ENCODE measurements at regions not wholly inside any gene's neighbourhood (a gene's known extent, or its start where the extent isn't known, plus 50 kb on each side); places are given as distances from the start of the nearest gene placed in this dataset.
"Not testable (repeated sequence)": the region's sequence is repeated elsewhere in the genome, so short reads cannot be mapped to it uniquely, and the experiment has no call there.

DNA sequence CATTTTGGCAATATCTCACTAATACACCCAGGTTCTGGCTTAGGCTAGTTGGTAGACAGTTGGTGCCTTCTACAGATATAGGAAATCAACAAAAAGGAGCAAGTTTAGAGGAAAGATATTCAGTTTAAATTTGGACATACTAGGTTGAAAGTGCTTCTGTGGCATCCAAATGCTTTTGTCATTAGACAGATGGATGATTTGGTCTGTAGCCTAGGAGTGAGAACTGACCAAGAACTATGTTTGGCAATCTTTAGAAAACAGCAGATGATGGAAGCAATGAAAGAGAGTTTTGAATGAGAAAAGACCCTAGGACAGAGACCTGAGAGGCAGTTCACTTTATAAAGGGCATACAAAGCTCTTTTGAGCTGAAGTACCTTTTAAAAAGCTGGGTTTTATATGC is 201.3 kb upstream of the FSHR start:
- Mint-ChIP-seq H3K27ac (no peak overlapping the region), H3K9me3 (peaks cover 16 to 23% of the 10 kb centered on the region in 2 donors), H3K36me3 (no peaks in the 10 kb centered on the region)
- ATAC-seq (no peak), DNase-seq (ENCODE audit: low spot score in 2 of 2) (no peak)

GRCh38 chr2:49351560-49351959 is 197.2 kb upstream of the FSHR start:
- H3K27ac Mint-ChIP-seq = no peak overlapping the region
- peaks cover 8 to 13% of the 10 kb centered on the region in 2 donors for H3K9me3 Mint-ChIP-seq
- DNase-seq (ENCODE audit: low spot score in 2 of 2) = no peak
- no peaks in the 10 kb centered on the region for H3K36me3 Mint-ChIP-seq
- ATAC-seq = no peak

- Mint-ChIP-seq H3K27ac (no peak overlapping the region), H3K36me3 (no peaks in the 10 kb centered on the region), H3K9me3 (peaks cover 4 to 6% of the 10 kb centered on the region in 2 donors)
- DNase-seq (ENCODE audit: low spot score in 2 of 2) (no peak), ATAC-seq (no peak)
Observed at GRCh38 chr2:49343638-49344037, 189.3 kb upstream of the FSHR start.

DNA sequence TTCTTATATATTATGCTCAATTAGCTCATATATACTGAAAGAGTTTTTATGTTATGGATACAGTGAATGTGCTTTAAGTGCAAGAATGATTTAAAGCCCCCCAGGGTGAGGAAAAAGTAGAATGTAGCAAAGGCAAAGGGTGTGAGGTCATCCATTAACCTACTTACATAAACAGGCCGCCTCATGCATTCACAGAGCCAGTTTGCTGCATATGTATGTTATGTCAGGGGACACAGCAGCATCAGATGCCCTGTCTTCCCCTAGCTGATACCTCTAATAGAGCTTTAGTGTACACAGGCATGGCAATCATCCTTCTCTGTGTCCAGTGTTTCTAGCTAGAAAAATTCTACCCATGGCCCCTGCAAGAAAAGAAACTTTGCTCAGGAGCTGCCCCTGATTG is 187.8 kb upstream of the FSHR start:
- ATAC-seq (no peak), DNase-seq (ENCODE audit: low spot score in 2 of 2) (no peak)
- Mint-ChIP-seq H3K9me3 (peaks cover 0 to 3% of the 10 kb centered on the region in 2 donors), H3K27ac (no peak overlapping the region), H3K36me3 (no peaks in the 10 kb centered on the region)

- Mint-ChIP-seq H3K9me3 (peaks cover 5 to 9% of the 10 kb centered on the region in 2 donors), H3K27ac (no peak overlapping the region), H3K36me3 (no peaks in the 10 kb centered on the region)
- ATAC-seq = no peak
- no peak for DNase-seq (ENCODE audit: low spot score in 2 of 2)
Observed at GRCh38 chr2:49335546-49335945, 181.2 kb upstream of the FSHR start.

- Mint-ChIP-seq H3K9me3 (peaks cover 5 to 15% of the 10 kb centered on the region in 2 donors), H3K36me3 (no peaks in the 10 kb centered on the region), H3K27ac (no peak overlapping the region)
- DNase-seq (ENCODE audit: low spot score in 2 of 2) (no peak), ATAC-seq (no peak)
Observed at GRCh38 chr2:49332415-49332814, 178.1 kb upstream of the FSHR start.

DNA sequence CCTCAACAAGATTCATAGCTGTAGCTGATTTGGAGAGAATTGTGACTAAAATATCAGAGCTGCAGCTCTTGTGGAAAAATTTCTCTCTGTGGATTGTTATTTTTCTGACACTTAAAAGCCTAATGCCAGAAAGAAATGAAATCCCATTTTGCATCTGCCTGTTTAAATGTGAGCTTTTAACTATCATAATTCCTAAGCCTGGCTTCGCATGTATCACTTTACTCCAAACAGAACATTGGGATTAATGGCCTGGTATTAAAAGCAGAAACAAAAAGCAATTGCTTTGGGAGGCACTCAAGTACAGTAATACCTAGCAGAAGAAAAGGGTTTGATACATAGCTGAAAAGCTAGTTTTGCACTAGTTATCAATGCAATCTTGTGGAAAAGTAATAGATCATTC is 164.2 kb upstream of the FSHR start:
- Mint-ChIP-seq H3K36me3 (peaks cover 0 to 4% of the 10 kb centered on the region in 2 donors), H3K9me3 (peaks cover 6 to 13% of the 10 kb centered on the region in 2 donors), H3K27ac (no peak overlapping the region)
- no peak for DNase-seq (ENCODE audit: low spot score in 2 of 2)
- ATAC-seq = no peak

DNA sequence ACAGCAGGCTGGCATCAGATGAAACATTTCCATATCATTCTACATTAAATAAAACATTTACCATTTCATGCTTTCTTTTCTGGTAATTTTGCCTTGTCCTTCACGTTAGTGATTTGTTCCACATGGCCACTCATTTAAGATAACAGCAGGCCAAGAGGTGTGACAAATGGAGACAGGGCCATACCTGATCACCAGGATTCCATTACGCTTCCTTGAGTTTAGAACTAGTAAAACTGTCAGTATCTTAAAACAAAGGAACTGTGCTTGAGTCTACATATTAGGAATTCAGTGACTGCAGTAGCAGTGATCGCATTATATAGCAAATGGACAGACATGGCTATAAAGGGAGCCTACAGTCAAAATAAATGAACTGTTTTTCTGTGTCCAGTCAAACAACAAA is 155.1 kb upstream of the FSHR start:
- ATAC-seq = no peak
- peaks cover 15 to 24% of the 10 kb centered on the region in 2 donors for H3K9me3 Mint-ChIP-seq

DNA sequence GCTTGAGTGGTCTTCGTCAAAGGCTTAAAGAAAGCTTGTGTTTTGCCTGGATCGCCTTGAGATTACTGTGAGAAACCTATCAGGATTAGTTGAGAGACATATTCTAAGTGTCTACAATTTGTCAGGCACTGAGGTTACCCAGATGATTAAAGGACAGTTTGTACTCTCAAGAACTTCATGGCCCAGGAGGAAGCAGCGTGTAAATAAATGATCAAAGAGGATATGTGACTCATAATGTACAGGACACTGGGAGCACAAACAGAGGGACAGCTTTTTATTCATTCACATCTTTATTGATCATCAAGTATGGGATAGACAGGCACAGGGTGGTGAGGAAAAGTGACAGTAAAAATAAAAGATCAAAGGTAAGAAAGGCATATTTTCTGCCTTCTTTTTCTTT is 152.6 kb upstream of the FSHR start:
- ATAC-seq (no peak), DNase-seq (ENCODE audit: low spot score in 2 of 2) (no peak)
- Mint-ChIP-seq H3K9me3 (peaks cover 12 to 22% of the 10 kb centered on the region in 2 donors), H3K27ac (no peak overlapping the region), H3K36me3 (no peaks in the 10 kb centered on the region)

More for the DNA sequence above, 155.1 kb upstream of the FSHR start:
- no peaks in the 10 kb centered on the region for H3K36me3 Mint-ChIP-seq
- no peak overlapping the region for H3K27ac Mint-ChIP-seq
- no peak for DNase-seq (ENCODE audit: low spot score in 2 of 2)

- ATAC-seq; H3K36me3 Mint-ChIP-seq; DNase-seq (ENCODE audit: low spot score in 2 of 2); H3K27ac Mint-ChIP-seq: not testable (repeated sequence)
- H3K9me3 Mint-ChIP-seq = peaks cover 10 to 16% of the 10 kb centered on the region in 2 donors
Observed at GRCh38 chr2:49298693-49299092, 144.4 kb upstream of the FSHR start.

DNA sequence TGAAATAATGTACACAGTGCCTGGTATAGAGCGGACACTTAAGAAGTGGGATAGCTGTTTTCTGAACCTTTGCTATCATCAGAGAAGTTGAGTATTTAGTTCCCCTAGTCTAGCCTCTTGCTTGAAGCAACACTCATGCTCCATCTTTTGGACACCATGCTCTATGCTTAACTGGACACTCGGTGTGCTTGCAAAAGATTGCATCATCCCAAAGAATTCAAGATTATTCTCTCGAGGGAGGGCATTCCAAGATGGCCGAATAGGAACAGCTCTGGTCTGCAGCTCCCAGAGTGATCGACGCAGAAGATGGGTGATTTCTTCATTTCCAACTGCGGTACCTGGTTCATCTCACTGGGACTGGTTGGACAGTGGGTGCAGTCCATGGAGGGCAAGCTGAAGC is 143.9 kb upstream of the FSHR start:
- no peak for DNase-seq (ENCODE audit: low spot score in 2 of 2)
- Mint-ChIP-seq H3K27ac (no peak overlapping the region), H3K36me3 (peaks cover 0 to 4% of the 10 kb centered on the region in 2 donors), H3K9me3 (peaks cover 10 to 16% of the 10 kb centered on the region in 2 donors)
- ATAC-seq = no peak

DNA sequence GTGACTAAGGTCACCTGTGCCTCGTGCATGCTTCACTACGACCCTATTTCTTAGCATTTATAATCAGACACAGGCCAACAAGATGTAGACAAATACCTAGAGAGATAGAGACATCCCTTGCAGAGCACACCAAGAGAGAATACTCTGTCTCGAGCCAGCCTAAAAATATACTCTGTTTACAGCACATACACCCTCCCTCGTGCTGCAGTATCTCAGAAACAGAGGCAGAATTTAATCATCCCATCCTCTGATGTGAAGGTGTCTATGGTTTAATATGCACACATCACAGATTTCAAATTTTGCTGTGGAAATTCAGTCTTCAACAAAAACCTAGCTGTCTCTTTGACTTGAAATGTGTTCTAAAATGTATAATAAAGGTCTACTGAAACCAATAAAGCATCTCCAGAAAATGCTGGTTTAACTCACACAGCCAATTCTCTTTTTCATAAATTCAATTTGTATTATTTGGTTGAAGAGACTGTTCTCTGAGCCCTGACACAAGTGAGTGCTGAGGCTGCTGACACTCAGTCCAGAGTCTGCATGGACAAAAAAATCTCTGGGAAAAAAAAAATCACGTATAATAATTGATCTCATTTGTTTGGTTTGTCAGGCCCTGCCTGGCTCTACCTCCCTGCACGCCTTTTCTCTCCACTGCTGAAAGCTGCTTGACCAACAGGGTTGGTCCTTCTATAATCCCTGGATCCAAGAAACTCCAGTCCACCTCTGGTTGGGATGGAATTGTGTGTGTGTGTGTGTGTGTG is 142.0 kb upstream of the FSHR start:
- Mint-ChIP-seq H3K27ac (no peak overlapping the region), H3K9me3 (peaks cover 11 to 19% of the 10 kb centered on the region in 2 donors), H3K36me3 (peaks cover 0 to 3% of the 10 kb centered on the region in 2 donors)
- no peak for DNase-seq (ENCODE audit: low spot score in 2 of 2)
- no peak for ATAC-seq

- no peak for DNase-seq (ENCODE audit: low spot score in 2 of 2)
- Mint-ChIP-seq H3K36me3 (no peaks in the 10 kb centered on the region), H3K9me3 (peaks cover 6 to 14% of the 10 kb centered on the region in 2 donors), H3K27ac (no peak overlapping the region)
- ATAC-seq = no peak
Observed at GRCh38 chr2:49294225-49294624, 139.9 kb upstream of the FSHR start.

DNA sequence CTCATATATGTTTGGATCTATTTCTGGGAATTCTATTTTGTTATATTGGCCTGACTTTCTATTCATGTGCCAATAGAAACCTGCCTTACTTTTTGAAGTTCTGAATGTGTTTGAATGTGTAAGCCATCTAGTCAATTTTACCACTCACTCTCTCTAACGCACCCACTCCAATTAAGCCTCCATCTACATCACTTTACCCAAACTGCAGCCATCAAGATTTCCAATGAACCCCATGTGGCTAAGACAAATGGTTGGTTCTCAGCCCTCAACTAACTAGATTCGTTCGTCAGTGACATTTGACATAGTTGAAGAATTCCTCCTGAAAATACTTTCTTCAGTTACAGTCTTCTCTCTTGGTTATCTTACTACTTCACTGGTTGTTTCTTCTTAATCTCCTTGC is 137.3 kb upstream of the FSHR start:
- DNase-seq (ENCODE audit: low spot score in 2 of 2) (no peak), ATAC-seq (no peak)
- H3K9me3 Mint-ChIP-seq = peaks cover 7 to 15% of the 10 kb centered on the region in 2 donors
- no peak overlapping the region for H3K27ac Mint-ChIP-seq
- H3K36me3 Mint-ChIP-seq = no peaks in the 10 kb centered on the region

DNA sequence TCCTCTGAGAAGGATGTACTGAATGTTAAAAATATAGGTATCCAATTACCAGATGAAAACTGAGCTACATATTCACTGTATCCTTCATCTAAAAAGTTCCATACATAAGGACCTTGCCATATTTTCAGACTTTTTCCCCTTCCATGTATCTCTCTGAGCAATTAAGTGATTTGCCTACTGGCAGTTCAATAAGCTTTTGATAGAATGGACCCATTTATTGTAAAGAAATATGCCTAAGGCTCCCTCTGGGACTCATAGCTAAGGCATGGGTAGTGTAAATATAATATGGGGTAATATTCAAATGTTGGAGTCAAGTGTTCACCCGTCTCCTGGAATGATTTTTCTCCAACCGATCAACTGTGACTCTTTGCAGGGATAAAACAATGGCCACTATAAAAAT is 135.4 kb upstream of the FSHR start:
- no peak overlapping the region for H3K27ac Mint-ChIP-seq
- DNase-seq (ENCODE audit: low spot score in 2 of 2) = no peak
- no peak for ATAC-seq
- peaks cover 11 to 23% of the 10 kb centered on the region in 2 donors for H3K9me3 Mint-ChIP-seq
- no peaks in the 10 kb centered on the region for H3K36me3 Mint-ChIP-seq

- Mint-ChIP-seq H3K9me3 (peaks cover 11 to 19% of the 10 kb centered on the region in 2 donors), H3K27ac (no peak overlapping the region), H3K36me3 (no peaks in the 10 kb centered on the region)
- DNase-seq (ENCODE audit: low spot score in 2 of 2) (no peak), ATAC-seq (no peak)
Observed at GRCh38 chr2:49288902-49289700, 134.8 kb upstream of the FSHR start.

DNA sequence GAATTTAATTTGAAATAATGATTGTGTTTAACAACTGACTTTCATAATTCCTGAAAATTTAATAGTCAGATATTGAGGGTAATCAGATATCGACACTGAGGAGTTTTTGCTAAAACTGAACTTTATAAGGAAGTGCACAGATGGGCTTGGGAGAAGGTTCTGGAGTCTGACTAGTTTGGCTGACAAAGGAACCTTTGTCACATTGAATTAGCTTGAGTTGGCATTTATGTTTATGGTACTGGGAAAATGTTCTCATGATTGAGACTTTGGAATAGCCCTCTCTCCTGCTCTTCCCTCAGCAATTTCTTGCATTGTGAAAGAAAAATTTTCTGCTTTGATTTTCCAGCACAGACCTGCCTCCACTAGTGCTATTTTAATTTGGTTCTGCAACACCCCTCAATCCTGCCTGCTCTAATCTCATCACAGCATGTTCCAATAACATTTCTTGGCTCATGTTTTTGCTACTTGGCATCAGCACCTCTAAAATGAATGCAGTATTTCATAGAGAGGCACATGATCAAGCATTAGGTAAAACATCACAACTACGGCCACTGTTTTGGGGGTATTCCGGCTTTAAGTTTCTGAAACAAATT is 133.9 kb upstream of the FSHR start:
- no peak for DNase-seq (ENCODE audit: low spot score in 2 of 2)
- Mint-ChIP-seq H3K36me3 (no peaks in the 10 kb centered on the region), H3K27ac (no peak overlapping the region), H3K9me3 (peaks cover 11 to 19% of the 10 kb centered on the region in 2 donors)
- ATAC-seq = no peak
